Activated naive CD8-positive, alpha-beta T cell treated with anti-CD3 and anti-CD28 coated beads, Interleukin-2, amount 50 U/mL, for 16 hours (primary cell): ENCODE measurements at regions not wholly inside any gene's neighbourhood (a gene's known extent, or its start where the extent isn't known, plus 50 kb on each side); places are given as distances from the start of the nearest gene placed in this dataset.
"Not testable (repeated sequence)": the region's sequence is repeated elsewhere in the genome, so short reads cannot be mapped to it uniquely, and the experiment has no call there.

Experiments used
- DNase-seq: peaks from one replicate; pipeline ENCODE4 v3.0.0-alpha.2; 2020; ENCODE audit warnings: low read depth, low spot score

DNA sequence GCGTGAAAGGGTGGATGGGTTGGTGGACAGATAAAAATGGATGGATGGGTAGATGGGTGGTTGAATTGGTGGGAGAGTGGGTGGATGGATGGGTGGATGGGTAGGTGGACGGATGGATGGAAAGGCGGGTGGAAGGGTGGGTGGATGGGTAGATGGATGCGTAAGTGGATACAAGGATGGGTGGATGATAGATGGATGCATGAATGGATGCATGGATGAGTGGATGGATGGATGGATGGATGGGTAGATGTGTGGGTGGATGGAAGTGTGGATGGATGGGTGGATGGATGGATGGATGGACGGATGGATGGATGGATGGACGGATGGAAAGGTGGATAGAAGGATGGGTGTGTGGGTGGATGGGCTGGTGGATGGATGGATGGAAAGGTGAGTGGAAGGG, 77.0 kb upstream of the GRK3 start:
- DNase-seq = no peak

DNA sequence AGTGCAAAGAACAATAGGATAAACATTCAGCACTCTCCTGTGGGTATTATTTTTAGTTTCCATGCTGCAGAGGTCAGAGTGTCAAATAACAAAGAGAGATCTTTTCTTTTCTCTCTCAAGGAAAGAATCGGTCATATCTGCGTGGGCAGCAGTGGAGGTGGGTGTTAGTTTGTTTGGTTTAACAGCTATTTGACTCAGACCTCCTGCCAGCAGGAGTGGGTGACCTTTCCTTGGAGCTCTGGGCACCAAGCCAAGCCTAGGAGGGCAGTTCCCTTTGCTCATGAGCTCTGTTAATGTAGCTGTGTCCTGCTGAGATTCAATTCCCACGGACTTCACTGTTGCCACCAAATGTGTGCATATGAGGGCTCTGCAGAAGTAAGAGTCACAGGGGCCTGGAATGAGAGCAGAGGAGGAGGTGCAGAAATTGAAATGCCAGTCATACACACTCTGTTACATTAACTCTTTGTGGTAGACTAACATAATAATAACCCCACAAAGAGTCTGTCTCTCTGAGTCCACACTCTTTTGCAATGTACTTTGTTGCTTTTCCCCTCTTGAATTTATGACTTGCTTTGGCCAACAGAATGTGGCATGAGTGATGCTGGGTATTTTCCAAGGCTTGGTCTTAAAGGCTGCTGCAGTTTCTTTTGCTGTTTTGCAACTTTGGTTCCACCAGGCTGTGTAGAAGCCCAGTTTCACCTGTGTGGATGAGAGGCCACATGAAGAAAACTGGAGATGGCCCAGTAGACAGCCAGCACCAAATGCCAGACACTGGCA, 76.0 kb upstream of the GRK3 start:
- peak; percentile 22 for DNase-seq

DNA sequence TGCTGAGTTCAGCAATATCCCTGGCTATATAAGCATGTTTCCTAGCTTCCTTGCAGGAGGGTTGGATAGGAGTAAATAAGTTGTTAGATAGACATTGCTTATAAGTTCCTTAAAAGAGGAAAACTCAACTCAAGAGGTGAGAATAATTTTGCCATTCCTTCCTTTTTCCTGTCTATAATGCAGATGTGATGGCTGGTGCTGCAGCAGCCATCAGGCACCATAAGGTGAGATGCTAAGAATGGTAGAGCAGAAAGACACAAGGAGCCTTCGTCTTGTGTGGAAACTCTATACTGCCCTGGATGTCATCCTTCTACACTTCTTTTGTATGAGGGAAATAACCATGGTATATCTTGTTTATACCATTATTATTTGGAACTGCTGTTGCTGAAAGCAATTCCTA, 74.5 kb upstream of the GRK3 start:
- DNase-seq = no peak

DNA sequence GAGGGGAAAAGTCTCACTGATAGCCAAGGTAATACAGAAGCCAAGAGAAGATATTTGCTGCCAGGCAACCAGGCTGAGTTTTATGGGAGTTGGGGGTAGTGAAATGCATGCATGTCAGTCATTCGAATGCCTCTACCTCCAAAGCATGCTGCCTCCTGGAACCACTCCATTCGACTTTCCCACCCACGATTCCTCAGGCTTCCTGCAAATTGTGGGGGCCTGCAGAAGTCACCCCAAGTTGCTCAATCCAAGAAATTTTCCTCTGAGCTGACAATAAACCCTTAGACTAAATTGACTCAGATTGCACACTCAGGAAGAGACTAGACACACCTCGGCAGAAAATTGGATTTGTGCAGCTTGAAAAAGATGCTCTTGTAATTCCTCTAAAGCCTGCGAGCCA, 73.6 kb upstream of the GRK3 start:
- DNase-seq = no peak

DNA sequence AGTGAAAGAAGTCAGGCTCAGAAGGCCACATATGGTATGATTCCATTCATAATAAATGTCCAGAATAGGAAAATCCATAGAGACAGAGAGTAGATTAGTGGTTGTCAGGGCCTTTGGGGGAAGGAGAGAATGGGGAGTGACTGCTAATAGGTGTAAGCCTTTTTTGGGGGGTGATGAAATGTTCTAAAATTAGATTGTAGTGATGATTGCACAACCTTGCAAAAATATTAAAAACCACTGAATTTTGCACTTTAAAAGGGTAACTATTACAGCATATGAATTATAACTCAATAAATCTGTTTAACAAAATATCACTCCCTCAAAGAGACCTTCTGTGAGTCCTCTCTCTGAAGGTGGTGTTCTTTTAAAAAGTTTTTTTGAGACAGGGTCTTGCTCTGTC, 72.3 kb upstream of the GRK3 start:
- DNase-seq = no peak

DNA sequence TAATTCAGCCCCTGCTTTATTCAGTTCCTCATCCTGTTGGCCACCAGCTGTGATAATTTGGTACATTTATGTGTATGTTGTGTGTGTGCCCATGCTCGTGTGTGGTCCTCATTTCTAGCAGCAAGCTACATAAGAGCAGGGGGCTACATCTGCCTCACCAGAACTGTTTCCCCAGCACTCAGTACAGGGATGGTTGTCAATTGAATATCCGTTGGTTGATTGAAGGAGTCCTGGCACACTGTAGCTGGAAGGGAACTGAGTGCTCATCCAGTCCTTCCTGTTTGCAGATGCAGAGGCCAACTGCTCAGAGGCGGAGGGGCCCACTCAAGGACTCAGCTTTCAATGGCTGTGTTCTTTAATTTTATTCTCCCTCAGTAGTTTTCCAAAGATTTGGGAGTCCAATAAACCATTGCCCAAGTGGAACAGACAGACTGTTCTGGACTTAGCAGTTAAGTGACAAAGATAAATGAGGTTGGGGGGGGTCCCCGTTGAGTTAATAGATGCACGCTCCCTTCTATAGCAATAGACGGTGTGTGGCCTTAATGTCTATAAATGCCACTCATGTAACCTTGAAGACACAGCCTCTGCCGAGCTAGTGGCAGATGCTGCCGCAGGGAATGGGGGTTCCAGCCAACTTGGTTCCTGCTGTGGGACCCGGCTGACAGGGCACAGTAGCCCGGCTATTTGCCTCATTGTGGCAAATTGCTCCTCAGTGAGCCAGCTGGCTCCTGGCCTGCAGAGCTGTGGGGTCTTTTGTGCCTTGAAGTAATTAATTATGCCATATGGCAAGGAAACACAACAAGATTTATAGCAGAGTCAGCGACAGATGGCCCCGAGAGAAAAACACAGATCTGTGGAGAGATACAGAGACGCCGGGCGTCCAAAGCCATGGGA, 71.4 kb upstream of the GRK3 start:
- no peak for DNase-seq

DNA sequence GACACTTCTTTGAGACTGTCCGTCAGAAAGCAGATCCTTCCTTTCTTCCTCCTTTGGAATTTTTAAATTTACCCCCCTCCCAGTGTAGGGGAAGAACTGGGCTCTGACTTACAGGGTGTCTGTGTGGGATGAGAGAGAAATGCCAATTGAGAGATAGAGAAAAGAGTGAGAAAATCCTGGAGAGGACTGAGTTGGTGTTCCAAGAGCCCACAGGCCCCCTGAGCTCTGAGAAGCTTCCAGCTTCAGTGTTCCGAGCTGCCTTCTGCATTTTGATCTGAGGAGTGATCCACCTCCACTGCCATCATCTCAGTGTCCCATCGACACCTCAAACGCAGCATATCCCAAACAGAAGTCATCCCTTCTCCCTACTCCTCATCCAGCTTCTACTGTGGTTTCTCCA, 70.7 kb upstream of the GRK3 start:
- no peak for DNase-seq

DNA sequence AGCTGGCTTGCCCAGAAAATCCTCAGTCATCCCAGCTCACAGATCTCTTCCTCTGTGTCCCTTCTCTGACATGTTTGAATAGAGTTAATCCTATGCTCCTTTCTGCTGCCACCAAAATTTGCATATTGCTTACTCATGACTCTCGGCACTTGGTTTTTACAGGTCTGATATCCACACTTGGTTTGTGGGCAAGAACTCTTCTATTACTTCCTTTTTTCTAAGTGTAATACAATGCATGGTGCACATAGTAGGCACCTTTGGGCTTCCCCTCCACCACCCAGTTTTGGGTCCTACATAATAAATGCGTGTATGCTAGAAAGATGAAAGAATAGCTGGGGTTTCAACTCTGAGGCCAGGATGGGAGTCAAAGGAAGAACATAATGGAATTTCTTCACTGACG, 69.7 kb upstream of the GRK3 start:
- DNase-seq = no peak

DNA sequence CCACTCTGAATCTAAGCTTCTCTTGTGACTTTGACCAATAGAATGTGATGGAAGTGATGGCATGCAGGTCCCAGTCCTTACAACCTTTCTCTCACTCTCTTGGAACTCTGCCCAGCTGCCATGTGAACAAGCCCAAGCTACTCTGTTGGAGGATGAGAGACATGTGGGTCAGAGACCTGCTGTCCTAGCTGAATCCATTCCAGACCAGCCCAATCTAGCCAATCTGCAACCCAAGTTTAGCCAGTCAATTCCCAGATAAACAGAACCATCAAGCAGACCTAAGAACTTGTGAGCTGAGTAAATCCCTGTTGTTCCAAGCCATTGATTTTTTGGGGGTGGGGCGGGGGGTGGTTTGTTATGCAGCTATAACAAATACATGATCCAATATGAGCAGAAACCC, 69.2 kb upstream of the GRK3 start:
- no peak for DNase-seq

DNA sequence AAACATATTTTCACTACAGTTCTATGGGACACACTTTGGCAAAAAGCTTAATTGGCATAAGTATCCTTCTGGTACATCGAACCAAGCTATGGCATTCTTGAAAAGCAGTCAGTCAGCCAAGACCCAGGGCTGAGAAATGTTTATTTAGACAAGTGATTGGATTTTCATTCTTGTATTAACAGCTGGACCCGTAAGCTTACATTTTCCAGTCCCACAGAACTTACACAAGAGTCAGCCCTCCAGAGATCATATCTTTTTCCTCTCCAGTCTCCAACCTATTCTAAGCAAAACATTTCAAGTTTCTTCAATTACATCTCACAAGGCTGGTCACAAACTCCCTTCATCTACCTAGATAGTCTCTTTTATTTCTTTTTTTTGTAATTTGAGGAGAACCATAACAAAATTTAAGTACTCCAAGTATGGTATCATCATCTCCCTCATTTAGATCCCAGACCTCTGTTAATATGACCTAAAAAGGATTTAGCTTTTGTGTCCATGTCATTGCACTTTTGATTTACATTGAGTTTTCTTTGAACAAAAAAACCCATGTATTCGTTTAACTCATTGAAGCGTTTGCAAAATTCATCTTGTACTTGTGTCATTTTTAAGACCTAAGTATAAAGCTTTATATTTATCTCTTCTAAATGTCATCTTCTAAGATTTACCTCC, 67.9 kb upstream of the GRK3 start:
- DNase-seq = no peak

DNA sequence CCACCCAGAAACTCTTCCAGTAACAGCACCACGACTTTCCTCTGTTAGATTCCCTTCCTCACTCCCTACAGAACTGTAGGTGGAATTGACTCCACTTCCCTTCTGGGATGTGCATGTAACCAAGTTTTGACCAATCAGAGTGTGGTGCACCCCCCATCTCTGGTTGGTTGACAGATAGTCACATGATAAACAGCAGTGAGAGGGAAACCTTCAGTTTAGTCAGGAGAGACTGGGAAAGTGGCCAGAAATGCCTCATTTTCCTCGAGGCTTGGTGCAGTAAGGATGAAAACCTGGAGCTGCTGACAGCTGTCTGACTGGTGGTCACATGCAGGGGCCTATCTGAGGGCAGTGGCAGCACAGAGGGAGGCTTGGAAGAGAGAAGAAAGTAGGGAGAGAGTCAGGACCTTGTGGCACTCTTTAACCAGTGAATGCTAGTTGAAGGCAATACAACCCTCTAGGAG, 67.3 kb upstream of the GRK3 start:
- no peak for DNase-seq

DNA sequence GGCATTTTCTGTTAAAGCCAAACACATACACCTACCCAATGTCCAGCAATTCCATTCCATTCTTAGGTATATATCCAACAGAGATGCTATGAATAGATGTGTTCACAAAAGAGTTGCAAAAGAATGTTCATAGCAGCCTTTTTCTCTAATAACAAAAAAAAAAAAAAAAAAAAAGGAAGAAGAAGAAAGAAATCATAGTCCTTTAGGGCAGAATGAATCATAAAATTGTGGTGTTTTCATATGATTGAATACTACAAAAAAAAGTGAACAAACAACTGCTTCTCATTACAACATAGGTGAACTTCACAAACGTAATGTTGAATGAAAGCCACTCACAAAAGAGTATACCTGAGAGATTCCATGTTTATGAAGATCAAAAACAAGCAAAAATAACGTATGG, 66.8 kb upstream of the GRK3 start:
- no peak for DNase-seq

DNA sequence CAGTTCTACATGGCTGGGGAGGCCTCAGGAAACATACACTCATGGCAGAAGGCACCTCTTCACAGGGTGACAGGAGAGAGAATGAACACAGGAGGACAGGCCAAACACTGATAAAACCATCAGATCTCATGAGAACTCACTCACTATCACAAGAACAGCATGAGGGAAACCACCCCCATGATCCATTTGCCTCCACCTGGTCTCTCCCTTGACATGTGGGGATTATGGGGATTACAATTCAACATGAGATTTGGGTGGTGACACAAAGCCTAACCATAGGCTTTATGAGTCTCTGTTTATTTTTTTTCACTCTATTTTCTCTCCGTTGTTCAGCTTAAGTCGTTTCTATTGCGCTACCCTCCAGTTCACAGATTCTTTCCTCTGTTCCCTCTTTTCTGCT, 63.8 kb upstream of the GRK3 start:
- not testable (repeated sequence) for DNase-seq

DNA sequence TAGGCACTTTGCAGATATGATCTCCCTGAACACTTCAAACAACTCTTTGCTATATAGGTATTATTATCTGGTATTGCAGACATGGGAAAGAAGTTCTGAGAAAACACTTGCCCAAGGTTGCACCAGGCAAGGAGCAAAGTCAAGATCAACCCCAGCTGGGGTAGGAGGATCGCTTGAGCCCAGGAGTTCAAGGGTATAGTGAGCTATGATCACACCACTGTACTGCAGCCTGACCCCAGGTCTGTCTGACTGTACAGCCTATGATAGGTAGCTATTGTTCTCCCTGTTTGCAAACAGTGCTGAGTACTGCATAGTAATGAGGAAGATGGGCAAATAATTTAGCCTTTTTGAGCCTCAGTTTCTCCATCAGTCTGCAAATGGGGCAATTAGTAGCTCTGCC, 60.5 kb upstream of the GRK3 start:
- not testable (repeated sequence) for DNase-seq

DNA sequence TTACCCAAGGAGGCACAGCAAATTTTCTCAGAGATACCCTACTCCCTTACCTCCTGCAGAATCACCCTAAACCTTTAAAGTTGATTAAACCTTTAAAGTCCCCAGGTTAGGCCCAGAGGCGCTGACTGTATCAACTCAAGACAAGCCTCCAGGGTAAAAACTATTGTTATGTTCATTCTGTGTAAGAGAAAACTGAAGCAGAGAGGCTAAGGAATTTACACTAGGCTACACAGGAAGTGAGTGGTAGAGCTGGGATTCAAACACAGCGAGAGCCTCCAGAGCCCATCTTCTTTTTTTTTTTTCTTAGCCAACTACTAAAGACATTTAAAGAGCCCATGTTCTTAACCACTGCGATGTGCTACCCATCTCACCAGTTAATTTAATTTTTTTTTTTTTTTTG, 56.3 kb upstream of the GRK3 start:
- DNase-seq = no peak

DNA sequence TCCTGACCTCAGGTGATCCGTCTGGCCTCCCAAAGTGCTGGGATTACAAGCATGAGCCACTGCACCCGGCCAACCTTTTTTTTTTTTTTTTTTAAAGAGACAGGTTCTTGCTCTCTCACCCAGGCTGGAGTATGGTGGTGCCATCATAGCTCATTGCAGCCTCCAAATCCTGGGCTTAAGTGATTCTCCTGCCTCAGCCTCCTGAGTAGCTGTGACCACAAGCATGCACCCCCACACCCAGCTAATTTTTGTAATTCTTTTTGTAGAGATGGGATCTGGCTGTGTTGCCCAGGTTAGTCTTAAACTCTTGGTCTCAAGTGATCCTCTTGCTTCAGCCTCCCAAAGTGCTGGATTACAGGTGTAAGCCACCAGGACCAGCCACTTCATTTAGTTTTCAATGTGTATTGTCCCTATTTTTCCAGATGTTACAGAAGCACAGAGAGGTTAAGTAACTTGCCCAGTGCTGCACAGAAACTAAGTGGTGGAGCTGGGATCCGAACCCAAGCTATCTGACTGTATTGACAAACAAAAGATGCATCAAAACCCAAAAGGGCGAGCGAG, 55.6 kb upstream of the GRK3 start:
- DNase-seq = no peak

DNA sequence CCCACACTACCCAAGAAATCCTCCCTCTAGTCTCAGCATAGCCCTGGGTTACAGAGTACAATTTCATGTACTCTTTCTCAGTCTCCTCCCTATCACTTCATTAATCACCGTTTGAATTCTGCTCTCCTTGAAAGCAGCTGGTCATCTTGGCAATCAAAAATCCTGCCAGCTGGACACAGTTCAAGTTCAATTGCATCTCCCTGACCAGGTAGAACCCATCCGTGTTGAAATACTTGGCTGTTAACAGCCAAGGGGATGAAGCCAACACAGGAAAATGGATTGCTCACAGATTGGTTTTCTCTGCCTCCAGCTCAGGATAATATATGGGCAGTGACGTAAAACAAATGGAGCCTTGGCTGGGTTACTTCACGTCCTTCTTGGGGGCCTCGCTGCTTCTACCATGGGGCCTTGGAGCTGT, 55.1 kb upstream of the GRK3 start:
- no peak for DNase-seq

DNA sequence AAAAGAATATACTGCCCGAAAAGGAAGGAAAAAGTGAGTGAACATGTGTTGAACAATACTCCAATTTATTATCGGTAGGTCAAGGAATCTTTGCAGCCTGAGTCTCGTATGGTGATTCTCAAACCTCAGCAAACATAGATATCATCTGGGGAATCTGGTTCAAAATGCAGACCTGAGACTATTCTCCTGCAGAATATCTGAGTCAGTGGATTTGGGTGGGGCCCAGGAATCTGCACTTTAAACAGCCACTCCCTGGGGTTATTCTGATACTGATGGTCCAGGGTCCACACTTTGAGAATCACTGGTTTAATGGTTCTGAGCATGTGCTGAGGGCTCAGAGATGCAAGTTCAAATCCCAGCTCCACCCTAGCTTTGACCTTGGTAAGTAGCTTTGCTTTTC, 53.6 kb upstream of the GRK3 start:
- no peak for DNase-seq

DNA sequence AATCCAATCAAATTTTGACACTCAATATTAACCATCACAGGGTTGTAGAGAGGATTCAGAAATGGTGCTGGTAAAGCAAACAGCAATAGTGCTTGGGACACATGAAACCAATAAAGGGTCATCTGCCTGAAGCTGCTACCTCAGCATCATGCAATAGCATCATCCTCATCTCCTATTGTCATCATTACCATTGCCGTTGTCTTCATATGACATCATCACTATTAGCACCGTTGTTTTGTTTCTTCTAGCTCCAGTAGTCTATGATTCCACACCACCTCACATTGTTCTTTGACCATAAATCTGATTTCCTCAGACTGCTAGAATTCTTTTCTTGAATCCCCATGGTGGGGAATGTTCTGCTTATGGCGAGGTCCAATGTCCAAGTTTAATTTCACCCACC, 52.8 kb upstream of the GRK3 start:
- no peak for DNase-seq

DNA sequence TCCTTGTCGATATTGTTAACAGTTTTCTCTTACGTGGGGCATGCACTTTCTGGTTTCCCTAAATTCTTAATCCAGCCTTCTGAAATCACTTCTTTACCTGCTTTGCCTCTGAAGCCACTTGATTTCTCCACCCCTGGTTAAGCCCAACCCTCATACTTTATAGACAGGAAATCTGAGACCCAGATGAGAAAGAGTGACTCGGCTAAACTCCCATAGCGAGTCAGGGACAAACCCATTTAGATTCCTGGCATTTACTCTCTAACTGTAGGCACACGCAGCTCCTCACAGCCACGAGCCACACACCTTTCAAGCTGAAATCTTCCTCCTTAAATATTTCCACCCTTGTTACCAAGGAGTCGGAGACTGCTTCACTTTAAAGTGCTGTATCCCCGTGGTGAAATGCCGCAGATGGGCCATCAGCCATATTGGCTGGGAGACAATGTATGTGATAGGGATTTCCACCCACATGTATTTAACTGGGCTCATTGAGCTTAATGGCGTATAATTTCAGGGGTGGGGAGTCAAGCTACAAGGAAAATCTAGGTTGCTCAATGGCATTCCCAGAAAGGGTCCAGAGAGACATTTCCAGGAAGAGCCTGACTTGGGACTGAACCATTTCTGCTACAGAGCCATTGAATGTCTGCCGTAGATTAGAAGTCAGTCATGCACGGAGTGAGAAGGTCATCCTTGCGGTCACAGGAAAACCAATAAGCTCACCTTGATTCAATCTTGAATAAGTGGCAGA, 49.9 kb upstream of the GRK3 start:
- no peak for DNase-seq
